HL-60 (cell line): ENCODE measurements at regions not wholly inside any gene's neighbourhood (a gene's known extent, or its start where the extent isn't known, plus 50 kb on each side); places are given as distances from the start of the nearest gene placed in this dataset.

ENCODE experiments used
- CTCF ChIP-seq: IDR thresholded peaks from one replicate; pipeline ENCODE4 v1.5.1; 2011; ENCODE audit warnings: low read length, control low read depth, inconsistent platforms; ENCODE audit not compliant: insufficient read depth
- POLR2AphosphoS5 ChIP-seq: IDR thresholded peaks from 2 replicates; pipeline ENCODE4 v1.6.1; 2012; ENCODE audit warnings: low read depth
- REST ChIP-seq: IDR thresholded peaks from 2 replicates; pipeline ENCODE4 v1.6.1; 2012; ENCODE audit warnings: low read depth; ENCODE audit not compliant: insufficient replicate concordance

- TF ChIP-seq CTCF (no peak), POLR2AphosphoS5 (no peak), REST (no peak)
Measured at GRCh38 chr20:52869276-52869675, 102.9 kb upstream of the TSHZ2 start.
